NCI-H1092 (cell line): ENCODE measurements at regions not wholly inside any gene's neighbourhood (a gene's known extent, or its start where the extent isn't known, plus 50 kb on each side); places are given as distances from the start of the nearest gene placed in this dataset.
"Not testable (repeated sequence)": the region's sequence is repeated elsewhere in the genome, so short reads cannot be mapped to it uniquely, and the experiment has no call there.

Experiments used
- DNase-seq: peaks from one replicate; lab custom pipeline; 2025; lab: John Stamatoyannopoulos, UW

DNA sequence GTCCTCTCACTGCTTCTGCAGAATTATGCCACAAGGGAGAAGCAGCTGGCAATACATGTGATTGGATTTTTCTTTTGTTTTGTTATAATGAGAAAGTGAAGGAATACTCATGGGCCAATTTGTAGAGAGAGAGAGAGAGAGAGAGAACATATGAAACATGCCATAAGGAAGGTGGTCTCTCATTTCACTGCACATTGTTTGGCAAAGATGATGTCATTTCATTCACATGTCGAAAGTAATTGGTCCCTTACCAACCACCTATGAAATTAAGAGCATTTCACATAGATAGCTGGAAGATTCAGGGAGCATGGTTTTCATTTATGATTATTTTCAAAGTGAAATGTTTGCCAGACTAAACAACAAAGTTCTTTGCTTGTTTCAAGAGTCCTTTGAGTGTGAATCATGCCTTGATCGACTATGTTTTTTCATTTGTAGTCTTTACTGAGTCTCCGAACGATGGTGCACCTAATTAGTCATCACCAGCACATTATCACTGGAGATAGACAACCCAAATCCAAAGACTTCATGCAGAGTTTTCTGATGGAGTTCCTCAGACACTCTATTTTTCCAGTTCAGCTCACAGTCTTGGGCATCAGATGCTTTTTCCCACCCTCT, 130.1 kb upstream of the ZEB1 start:
- DNase-seq, result no peak

DNA sequence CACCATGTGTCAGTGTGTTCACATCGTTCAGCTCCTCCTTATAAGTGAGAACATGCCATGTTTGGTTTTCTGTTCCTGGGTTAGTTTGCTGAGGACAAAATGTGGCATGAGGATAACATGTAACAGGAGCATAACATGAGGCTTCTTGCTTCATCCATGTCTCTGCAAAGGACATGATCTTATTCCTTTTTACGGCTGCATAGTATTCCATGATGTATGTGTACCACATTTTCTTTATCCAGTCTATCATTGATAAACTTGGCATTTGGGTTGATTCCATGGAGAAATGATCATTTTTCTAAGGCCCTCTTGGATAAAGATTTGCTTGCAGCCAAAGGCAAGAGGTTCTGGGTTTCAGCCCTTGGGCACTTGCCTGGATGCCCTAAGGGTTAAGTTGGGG, 128.5 kb upstream of the ZEB1 start:
- DNase-seq, result no peak

DNA sequence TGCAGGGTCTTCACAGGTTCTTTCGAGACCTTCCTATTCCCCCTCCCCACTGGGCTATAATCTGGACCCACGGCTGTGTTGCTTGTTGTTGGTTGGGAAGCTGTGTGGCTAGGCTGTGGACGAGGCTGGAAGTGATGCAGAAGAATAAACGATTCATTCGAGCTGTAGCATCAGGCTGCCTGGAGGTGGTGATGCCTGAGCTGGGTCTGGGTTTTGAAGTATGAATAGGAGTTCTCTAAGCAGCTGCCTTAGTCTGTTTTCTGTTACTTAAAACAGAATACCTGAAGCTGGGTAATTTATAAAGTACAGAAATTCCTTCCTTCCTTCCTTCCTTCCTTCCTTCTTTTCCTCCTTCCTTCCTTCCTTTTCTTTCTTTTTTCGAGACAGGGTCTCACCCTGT, 126.5 kb upstream of the ZEB1 start:
- no peak for DNase-seq

DNA sequence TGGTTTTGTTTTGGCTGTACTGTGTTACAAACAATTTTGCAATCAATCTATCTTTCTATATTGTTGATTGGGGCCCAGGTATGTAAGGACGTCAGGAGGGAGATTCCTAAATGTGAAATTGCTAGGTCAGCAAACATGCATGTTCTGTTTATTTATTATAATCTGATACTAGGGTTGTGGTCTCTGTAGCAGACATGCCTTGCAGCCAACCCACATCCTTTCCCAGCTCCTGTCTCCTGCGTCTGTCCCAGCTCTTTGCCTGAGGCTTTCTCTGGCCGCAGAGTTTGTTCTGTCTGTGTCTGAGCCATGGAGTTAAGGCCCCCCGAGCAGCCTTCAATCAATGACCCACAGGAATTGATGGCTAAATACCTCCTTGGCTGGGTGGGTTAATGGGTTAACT, 124.0 kb upstream of the ZEB1 start:
- no peak for DNase-seq

- no peak for DNase-seq
These were observed 121.1 kb upstream of the ZEB1 start for GRCh38 chr10:31197886-31198285.

DNA sequence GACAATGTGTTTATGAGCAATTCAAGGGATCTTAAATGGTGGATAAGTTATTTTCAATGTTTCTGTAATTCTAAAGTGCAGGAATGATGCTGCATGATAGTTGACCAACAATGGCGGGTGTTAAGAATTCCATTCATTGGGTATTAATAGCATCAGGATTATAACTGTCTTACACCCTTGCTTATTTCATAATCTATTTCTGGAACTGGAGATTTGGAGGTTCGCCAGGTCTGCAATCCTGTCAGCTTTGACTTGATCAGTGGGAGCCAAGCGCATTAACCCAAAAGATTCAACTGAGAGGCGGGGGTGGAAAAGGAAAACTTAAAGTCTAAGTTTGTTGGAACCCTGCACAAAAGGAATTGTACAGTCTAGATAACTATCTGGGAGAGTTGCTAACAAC, 114.9 kb upstream of the ZEB1 start:
- DNase-seq, result no peak

DNA sequence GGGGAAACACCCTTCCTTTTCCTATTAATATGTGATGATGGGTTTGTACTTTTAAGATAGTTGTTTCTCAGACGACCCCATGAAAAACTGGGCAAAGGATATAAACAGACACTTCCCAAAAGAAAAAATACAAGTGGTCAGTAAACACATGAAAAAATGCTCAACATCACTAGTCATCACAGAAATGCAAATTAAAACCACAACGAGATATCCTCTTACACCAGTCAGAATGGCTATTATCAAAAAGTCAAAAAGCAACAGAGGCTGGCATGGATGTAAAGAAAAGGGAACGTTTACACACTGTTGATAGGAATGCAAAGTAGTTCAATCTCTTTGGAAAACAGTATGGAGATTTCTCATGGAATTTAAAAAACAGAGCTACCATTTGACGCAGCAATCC, 111.4 kb upstream of the ZEB1 start:
- no peak for DNase-seq

DNA sequence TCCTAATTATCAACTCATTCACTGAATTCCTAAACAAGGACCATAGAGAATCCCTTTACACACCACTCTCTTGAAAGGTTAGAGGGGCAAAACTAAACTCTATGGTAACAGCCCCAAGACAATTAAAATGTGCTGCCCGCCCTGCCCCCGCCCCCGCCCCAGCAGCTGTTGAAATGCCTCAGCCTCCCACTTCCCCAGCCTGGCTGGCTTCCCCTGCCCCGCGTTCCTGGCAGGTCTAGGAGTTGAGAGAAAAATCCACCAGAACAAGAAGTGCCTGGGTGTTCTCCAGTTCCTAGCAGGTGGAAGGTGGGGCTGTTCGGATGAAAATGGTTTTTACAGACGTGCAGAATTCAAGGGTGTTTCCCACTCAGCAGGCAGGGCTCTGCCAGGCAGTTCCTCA, 109.5 kb upstream of the ZEB1 start:
- no peak for DNase-seq

- DNase-seq, result no peak
These were observed 108.8 kb upstream of the ZEB1 start for GRCh38 chr10:31210190-31210589.

GRCh38 chr10:31213959-31214358, 105.1 kb upstream of the ZEB1 start:
- DNase-seq, result no peak

DNA sequence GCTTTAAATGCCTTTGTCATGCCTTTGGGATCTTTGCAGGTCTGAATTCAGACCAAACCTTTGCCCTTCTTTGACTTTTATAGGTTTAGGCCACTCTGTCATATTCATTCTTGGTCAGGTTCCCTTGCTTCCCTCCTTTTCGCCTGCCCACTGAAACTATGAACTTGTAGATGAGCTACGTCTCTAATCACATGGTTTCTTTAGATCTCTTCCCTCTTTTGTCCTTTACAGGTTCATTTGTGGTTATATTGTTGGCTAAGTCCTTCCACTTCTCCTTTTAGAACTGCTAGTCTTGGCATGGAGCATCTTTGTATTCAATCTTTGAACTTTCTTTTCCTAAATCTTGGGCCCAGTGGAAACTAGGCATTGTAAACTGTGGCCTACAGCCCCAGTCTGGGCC, 104.0 kb upstream of the ZEB1 start:
- no peak for DNase-seq

- no peak for DNase-seq
These were observed 99.7 kb upstream of the ZEB1 start for GRCh38 chr10:31219306-31219705.

DNA sequence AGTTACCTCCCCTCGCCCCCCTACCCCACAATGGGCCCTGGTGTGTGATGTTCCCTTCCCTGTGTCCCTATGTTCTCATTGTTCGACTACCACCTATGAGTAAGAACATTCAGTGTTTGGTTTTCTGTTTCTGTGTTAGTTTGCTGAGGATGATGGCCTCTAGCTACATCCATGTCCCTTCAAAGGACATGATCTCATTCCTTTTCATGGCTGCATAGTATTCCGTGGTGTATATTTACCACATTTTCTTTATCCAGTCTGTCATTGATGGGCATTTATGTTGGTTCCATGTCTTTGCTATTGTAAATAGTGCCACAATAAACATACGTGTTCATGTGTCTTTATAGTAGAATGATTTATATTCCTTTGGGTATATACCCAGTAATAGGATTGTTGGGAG, 90.2 kb upstream of the ZEB1 start:
- not testable (repeated sequence) for DNase-seq

GRCh38 chr10:31239961-31240360, 79.1 kb upstream of the ZEB1 start:
- no peak for DNase-seq

GRCh38 chr10:31242902-31243301, 76.1 kb upstream of the ZEB1 start:
- no peak for DNase-seq

DNA sequence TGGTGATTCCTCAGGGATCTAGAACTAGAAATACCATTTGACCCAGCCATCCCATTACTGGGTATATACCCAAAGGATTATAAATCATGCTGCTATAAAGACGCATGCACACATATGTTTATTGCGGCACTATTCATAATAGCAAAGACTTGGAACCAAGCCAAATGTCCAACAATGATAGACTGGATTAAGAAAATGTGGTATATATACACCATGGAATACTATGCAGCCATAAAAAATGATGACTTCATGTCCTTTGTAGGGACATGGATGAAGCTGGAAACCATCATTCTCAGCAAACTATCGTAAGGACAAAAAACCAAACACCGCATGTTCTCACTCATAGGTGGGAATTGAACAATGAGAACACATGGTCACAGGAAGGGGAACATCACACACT, 67.9 kb upstream of the ZEB1 start:
- DNase-seq, result not testable (repeated sequence)

DNA sequence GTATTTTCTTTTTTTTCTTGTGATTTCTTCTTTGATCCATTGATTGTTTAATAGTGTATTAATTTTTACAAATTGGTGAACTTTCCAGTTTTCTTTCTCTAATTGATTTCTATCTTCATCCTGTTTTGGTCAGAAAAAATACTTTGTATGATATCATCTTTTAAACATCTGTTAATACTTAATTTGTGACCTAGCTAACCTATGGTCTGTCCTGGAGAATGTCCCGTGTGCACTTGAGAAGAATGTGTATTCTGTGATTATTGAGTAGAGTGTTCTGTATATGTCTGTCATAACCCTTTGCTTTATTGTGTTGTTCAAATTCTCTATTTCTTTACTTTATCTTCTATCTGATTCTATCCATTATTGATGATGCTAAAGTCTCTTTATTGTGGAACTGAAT, 65.8 kb upstream of the ZEB1 start:
- no peak for DNase-seq

- no peak for DNase-seq
These were observed 57.3 kb upstream of the ZEB1 start for GRCh38 chr10:31261511-31262311.

- DNase-seq, result no peak
These were observed 56.3 kb upstream of the ZEB1 start for GRCh38 chr10:31262672-31263071.

DNA sequence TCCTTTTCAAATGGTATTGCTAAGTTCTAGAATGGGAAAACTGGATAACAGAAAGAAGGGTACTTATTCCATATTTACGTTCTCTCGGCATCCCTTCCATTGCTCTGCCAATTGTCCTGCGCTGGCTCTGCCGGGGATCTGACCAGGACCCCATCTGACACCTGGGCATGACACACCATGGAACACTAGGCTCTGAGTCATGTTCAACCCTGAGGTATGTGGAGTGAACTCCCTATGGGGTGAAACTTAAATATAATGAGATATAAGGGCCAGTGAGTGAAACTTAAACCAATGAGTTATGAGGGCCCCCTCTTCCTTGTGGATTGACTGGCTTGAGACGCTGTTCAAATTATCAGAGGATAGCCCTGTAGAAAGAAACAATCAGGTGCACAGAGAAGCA, 55.1 kb upstream of the ZEB1 start:
- no peak for DNase-seq

DNA sequence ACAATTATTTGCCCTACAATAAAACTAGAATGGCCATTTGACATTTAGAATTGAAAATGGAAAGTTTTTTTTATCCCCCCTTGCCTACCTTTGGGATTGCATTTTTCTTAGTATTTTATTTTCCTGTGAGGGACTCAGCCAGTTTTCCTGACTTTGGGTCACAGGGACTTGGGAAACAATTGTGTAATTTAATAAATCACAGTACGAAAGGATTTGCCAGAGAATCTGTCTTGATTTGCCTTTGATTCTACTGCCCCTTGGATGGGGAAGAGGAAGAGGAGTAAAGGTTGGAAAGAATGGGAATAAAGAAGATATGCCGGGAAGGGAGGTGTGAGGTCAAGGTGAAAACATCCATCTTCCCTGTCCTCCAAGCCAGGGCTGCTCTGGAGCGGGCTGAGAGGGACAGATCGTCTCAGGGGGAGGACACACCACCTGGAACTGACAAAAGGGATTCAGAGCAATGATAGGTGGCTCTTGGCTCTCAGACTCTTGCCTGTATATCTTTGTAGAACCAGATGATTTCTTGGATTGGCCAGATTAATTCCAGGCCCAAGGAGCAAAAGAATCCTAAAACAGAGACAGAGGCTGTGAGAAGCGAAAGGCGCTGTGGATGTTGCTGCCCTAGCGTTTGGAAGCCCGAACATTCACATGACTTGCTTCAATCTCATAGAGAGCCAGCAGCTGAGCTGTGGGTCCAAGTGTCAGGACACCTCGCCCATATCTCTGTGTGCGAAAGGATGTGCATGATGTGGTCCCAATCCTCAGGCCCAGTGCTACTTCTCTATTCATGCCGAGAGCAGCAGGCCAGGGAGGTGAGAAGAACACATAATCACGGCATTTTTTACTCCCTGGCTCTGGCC, 50.3 kb upstream of the ZEB1 start:
- no peak for DNase-seq
